ENCODE measurements at regions not wholly inside any gene's neighbourhood (a gene's known extent, or its start where the extent isn't known, plus 50 kb on each side); places are given as distances from the start of the nearest gene placed in this dataset.

DNA sequence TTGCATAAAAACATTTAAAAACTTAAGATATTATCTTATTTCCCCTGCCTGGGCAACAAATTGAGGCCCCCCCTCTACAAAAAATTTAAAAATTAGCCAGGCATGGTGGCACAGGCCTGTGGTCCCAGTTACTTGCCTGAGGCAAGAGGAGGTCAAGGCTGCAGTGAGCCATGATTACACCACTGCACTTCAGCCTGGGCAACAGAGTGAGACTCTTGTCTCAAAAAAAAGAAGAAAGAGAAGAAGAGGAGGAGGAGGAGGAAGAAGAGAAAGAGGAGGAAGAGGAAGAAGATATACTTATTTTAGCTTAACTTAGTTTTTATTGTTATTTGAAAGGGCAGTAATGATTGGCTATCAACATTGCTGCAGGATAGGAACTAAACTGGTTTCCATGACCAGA is 73.8 kb upstream of the IPO9 start:
- no peak for TF ChIP-seq POLR2A (IDR thresholded peaks at IDR 0.05)
- no peak for TF ChIP-seq CTCF (IDR thresholded peaks at IDR 0.05)
